ENCODE measurements at regions not wholly inside any gene's neighbourhood (a gene's known extent, or its start where the extent isn't known, plus 50 kb on each side); places are given as distances from the start of the nearest gene placed in this dataset.
"Not testable (repeated sequence)": the region's sequence is repeated elsewhere in the genome, so short reads cannot be mapped to it uniquely, and the experiment has no call there.

GRCh38 chr16:65825191-65825856, 541.2 kb upstream of the CDH5 start:
- no peak for DNase-seq

- no peak for DNase-seq
These were observed 544.3 kb upstream of the CDH5 start for GRCh38 chr16:65822148-65822547.

DNA sequence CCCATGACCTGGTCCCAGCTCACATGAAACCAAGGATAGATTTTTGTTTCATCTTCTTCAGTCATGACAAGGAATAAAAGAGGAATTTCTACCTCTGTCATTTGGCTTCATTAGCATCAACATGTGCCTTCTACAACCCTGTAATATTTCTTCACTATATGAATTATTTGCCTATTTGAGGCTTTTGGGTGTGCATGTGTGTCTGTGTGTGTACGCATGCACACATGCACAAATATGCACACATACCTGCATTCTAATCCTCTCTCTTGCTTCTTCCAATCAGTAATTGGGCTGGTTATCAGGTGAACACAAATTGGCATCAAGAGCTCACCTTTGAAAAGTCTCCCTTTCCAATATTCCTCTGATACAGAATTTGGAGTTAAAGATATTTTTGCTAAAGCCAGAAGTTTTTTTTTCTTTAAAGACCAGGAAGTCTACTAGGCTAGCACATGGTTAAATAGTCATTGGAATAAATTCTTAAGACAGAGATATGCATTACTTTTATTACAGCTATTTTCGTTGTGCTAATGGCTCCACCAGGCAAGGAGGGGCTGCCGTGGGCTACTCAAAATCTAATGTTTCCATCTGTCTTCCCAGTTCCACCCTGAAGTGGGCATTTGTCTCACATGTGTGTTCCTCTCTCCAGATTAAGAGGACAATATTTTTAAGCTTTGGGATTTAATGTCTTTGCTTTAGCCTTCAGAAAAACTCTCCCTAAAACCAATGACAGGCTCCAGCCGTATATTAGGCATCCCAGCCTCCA, 547.2 kb upstream of the CDH5 start:
- no peak for DNase-seq

DNA sequence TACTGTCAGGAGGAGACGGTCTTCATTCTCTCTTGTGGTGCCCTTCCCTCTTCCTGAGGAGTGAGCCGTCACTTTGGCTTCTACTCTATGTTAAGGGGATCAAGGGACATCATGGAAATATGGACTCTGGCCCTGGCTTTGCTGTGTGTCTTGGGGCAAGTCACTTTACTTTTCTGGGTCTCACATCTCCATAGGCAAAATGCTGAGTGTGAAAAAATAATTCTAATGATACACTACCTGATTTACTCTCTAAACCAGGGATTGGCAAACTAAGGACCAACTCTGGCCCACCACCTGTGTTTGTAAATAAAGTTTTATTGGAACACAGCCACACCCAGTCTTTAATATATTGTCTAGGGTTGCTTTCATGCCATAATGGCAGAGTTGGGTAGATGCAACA, 548.7 kb upstream of the CDH5 start:
- no peak for DNase-seq

- no peak for DNase-seq
These were observed 549.4 kb upstream of the CDH5 start for GRCh38 chr16:65817066-65817465.

DNA sequence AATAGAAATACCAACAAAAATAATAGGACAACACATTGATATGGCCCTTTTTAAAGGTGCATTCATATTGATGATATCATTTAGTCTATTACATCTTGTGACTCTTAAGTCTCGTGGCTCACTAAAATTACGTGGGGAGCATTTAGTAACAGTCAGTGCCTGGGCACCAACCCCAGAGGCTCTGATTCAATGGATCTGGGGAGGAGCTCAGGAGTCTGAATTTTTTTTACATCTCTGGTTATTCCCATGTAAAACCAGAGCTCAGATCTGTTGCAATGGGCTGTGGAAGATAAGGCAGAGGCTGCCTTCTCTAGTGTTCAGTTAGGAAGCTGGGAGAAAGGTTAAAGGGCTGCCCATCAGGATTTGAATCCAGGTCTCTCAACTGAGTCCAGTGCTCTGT, 549.9 kb upstream of the CDH5 start:
- DNase-seq, result no peak

DNA sequence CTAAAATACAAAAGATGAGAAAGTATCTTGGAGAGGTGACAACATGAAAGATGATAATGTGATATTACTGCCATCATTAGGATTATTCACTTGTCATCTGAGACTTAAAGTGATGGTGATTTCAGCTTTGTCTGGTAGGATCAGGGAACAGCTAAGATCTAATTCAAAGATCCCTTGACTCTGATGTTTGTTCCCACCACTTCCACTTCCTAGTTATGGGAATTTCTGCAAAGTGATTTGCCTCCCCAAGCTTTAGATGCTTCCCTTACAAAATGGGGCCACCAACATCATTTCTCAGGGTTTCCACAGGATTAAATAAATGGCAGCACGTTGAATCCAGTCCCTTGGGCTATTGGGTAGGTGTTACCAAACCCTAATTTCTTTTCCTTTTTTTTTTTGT, 550.8 kb upstream of the CDH5 start:
- DNase-seq, result no peak

- DNase-seq, result not testable (repeated sequence)
These were observed 552.6 kb upstream of the CDH5 start for GRCh38 chr16:65813879-65814278.

DNA sequence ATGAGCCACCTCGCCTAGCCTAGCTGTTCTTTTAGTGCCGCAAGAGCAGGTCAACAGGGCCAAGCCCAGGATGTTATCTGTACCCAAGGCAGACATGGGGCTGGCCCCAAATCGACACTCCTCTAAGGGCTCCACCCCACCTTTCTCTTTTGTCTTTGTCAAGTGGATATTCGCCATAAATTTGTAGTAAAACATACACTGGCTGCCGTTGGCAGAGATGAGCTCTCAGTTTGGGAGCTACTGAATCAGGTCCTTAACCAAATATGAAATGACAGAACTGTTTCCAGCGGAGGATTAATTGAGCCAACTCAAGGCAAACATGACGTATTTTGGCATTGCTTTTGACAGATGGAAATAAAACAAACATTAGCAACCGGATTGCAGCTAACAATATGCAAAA, 556.9 kb upstream of the CDH5 start:
- DNase-seq, result no peak

DNA sequence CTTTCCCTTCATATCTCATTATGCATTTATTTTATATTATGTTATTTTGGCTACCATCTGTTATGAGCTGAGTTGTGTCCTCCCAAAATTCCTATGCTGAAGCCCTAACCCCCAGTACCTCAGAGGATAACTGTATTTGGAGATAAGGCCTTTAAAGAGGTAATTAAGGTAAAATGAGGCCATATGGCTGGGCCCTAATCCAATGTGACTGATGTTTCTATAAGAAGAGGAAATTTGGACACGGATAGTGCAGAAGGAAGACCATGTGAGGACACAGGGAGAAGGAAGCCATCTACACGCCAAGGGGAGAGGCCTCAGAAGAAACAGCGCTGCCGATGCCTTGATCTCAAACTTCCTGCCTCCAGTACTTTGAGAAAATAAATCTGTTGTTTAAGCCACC, 557.7 kb upstream of the CDH5 start:
- no peak for DNase-seq

DNA sequence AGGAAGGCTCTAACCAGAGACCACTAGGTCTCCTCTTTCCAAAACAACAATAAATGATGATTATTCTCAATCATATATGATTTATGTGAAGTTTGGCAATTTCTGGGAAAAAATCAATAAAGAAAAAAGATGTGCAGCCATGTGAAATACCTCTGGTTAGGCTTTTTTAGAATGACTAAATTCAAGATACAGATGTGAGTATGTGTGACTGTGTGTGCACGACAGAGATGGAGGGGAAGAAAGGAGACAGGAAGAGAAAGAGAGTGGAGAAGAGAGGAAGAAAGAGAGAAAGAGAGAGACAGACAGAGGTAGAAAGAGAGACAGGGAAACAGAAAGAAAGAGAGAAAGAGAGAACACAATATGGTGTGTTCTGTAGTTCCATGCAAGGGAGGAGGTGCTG, 558.6 kb upstream of the CDH5 start:
- DNase-seq, result no peak

DNA sequence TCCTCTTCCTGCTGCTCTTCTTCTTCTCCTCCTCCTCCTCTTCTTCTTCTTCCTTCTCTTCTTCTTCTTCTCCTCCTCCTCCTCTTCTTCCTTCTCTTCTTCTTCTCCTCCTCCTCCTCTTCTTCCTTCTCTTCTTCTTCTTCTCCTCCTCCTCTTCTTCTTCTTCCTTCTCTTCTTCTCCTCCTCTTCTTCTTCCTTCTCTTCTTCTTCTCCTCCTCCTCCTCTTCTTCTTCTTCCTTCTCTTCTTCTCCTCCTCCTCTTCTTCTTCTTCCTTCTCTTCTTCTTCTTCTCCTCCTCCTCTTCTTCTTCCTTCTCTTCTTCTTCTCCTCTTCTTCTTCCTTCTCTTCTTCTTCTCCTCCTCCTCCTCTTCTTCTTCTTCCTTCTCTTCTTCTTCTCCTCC, 560.8 kb upstream of the CDH5 start:
- DNase-seq, result not testable (repeated sequence)

GRCh38 chr16:65796481-65796880, 570.0 kb upstream of the CDH5 start:
- DNase-seq, result no peak

- no peak for DNase-seq
These were observed 571.5 kb upstream of the CDH5 start for GRCh38 chr16:65794973-65795372.

DNA sequence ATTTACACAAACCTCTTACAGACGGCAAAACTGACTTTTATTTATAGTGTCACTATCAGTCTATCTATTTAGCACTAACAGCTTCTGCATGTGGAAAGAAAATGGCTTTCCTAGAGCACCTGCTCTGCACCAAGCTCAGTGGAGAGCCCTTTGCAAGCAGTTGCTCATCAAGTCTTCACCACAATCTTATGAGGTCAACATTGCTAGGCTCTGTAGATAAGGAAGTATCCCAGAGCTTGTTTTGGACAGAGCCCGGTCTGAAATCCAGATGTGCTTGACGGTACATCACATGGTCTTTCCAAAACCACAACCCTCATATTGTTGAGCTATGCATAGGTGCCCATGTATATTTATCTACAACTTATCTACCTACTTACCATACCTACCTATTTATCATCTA, 572.7 kb upstream of the CDH5 start:
- DNase-seq, result no peak

GRCh38 chr16:65790768-65791167, 575.7 kb upstream of the CDH5 start:
- no peak for DNase-seq

DNA sequence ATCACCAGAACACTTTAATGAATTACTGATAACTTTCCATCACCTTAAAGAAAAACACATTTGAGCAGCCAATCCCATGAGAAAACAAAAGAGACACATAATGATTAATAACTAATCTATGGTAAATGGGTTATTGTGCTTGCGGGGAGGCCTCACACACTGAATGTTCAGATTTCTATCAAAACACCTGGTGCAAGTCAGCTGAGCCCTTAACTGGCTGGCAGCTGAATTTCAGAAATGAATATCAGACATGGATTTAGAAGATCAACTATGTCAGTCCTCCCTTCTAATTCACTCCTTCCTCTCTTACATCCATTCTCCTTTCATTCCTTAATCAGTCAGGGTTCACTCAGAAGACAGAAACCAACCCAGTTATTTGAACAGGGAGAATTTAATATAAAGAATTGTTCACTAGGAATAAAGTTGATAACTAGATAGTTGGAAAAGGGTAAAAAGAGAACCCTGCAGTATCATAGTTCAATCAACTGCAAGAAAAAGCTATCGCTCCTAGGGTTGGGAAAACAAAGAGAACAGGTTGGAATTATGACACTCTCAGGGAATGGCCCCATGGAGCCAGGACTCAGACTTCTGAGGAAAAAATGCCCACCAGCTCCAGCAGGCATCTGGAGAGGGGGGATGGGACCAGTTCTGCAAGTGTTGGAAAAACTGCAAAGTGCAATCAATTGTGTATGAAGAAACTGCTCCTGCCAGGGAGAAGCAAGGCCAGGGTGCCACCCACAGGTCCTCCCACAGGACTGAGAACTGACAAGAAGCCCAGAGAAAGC, 577.1 kb upstream of the CDH5 start:
- DNase-seq, result no peak

- DNase-seq, result no peak
These were observed 577.9 kb upstream of the CDH5 start for GRCh38 chr16:65788434-65789140.

- DNase-seq, result no peak
These were observed 578.6 kb upstream of the CDH5 start for GRCh38 chr16:65787921-65788320.

DNA sequence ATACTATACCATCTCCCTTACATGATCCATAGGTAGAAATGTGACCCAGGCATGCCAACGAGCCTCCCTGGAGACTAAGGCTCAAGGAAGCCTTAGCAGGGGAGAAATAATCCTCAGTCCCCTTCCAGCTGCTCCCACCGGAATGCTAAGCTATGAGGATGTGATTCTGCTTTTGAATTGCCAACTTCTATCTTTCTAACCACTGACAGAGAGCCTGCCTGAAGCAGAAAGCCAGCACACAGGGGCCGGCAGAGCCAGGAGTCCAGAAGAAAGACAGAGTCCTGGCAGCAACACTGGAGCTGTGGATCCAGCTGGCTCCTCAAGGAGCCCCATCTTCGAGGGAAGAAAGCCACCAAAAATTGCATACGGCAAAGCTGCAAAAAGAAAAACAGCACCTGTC, 579.6 kb upstream of the CDH5 start:
- no peak for DNase-seq

DNA sequence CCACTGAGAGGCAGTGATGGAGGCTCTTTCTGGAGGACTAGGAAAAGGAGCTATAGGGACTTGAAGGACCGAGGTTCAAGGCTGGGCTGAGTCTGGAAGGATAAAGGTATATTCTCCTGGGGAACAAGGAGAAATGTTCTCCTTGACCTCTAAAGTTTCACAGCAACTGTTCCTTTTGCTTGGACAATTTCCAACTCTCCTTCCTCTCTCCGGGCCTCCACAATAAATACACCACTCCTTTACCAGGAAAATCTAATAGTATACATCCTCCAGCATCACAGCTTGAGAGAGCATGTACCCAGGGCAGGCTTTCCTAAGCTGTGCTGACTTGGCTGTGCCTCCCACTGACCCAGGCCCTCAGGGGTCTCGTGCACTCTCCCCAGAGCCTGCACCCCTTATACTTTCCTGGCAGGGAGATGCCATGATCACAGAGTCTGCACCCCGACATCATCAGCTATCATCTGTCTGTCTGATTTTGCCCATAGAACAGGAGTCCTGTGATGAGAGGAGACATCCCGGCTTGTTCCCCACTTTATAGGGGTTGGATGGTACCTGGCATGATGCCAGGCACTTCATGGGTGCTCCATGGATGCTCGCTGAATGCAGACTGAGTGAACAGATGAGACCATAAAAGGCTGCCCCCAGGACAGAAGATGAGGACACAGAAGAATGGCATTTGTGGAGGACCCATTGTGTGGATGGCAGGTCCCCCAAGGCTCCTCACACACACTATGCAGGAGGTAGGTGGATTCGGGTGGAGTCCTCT, 582.6 kb upstream of the CDH5 start:
- no peak for DNase-seq
